Activated naive CD8-positive, alpha-beta T cell treated with anti-CD3 and anti-CD28 coated beads for 36 hours (primary cell): ENCODE measurements at regions not wholly inside any gene's neighbourhood (a gene's known extent, or its start where the extent isn't known, plus 50 kb on each side); places are given as distances from the start of the nearest gene placed in this dataset.

ENCODE experiments used
- DNase-seq: peaks from one replicate; pipeline ENCODE4 v3.0.0; 2021
- H3K27ac Mint-ChIP-seq: one replicate; pipeline ENCODE4 v1.8.0; 2022; ENCODE audit warnings: mild to moderate bottlenecking, moderate library complexity, mixed read lengths
- H3K27me3 Mint-ChIP-seq: one replicate; pipeline ENCODE4 v1.8.0; 2022; ENCODE audit warnings: mild to moderate bottlenecking, mixed read lengths
- H3K36me3 Mint-ChIP-seq: one replicate; pipeline ENCODE4 v1.8.0; 2021; ENCODE audit warnings: mild to moderate bottlenecking, mixed read lengths
- H3K4me1 Mint-ChIP-seq: one replicate; pipeline ENCODE4 v1.8.0; 2021; ENCODE audit warnings: mixed read lengths
- H3K4me3 Mint-ChIP-seq: one replicate; pipeline ENCODE4 v1.8.0; 2022; ENCODE audit warnings: mild to moderate bottlenecking, moderate library complexity, mixed read lengths
- H3K9me3 Mint-ChIP-seq: one replicate; pipeline ENCODE4 v1.8.0; 2022; ENCODE audit warnings: mixed read lengths

DNA sequence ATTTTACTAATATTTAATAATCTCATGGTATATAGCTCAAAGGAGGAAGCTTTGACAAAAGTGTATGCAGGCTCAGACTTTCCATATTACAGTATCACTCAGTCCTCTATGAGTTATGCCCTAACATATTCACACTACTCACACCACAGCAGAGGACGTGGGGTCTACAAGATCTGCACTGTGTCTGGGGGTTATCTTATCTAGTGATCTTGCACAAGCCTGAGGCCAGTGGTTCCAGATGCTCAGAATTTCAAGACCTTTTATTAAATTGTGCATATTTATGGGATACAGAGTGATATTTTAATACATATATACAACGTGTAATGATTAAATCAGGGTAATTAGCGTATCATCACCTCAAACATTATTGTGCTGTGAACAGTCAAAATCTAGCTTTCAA lies 933.1 kb downstream of the SQOR start:
- H3K27ac Mint-ChIP-seq = no peak overlapping the region
- H3K9me3 Mint-ChIP-seq = peaks cover 2% of the 10 kb centered on the region
- H3K4me1 Mint-ChIP-seq = no peaks in the 10 kb centered on the region
- DNase-seq = no peak
- no peaks in the 10 kb centered on the region for H3K36me3 Mint-ChIP-seq
- no peaks in the 10 kb centered on the region for H3K27me3 Mint-ChIP-seq
- no peak overlapping the region for H3K4me3 Mint-ChIP-seq

DNA sequence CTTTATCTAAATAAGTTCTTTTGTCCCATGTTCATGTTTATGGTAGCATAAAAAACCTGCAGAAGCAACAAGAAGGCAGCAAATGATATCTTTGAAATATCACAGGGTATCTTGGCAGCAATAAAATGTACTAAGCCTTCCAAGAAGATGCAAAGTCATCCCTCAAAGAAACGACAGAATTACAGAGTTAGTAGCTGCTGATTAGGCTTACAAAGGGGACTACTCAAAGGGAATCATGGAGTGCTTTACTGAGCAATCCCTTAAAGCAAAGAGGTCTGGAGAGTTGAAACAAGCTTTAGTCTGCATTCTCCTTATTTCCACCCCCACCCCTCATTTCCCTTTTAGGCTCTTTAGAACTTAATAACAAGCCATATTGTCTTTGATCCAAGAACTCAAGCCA lies 935.0 kb downstream of the SQOR start:
- Mint-ChIP-seq H3K9me3 (no peaks in the 10 kb centered on the region), H3K4me1 (no peaks in the 10 kb centered on the region), H3K27ac (no peak overlapping the region), H3K4me3 (no peak overlapping the region), H3K27me3 (no peaks in the 10 kb centered on the region), H3K36me3 (no peaks in the 10 kb centered on the region)
- DNase-seq = no peak

- no peak for DNase-seq
- Mint-ChIP-seq H3K9me3 (no peaks in the 10 kb centered on the region), H3K4me3 (no peak overlapping the region), H3K27me3 (no peaks in the 10 kb centered on the region), H3K4me1 (no peaks in the 10 kb centered on the region), H3K36me3 (no peaks in the 10 kb centered on the region), H3K27ac (no peak overlapping the region)
Observed at GRCh38 chr15:46576646-46577395, 942.0 kb downstream of the SQOR start.

- H3K4me1 Mint-ChIP-seq = no peaks in the 10 kb centered on the region
- H3K36me3 Mint-ChIP-seq = no peaks in the 10 kb centered on the region
- H3K27ac Mint-ChIP-seq = no peak overlapping the region
Observed at GRCh38 chr15:46577767-46578166, 942.9 kb downstream of the SQOR start.

DNA sequence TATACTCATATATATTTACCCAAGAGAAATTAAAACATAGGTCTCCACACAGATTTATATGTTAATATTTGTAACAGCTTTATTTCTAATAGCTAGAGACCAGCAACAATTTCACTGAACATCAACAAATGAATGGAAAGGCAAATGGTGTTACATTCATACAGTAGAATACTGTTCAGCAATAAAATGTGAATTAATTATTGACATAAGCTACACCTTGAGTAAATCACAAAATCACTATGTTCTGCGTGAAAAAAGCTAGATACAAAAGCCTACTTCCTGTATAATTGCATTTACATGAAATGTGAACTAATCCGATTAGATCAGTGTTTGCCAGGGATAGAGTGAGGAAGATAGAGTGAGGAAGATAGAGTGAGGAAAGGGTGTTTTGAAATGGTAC lies 945.7 kb downstream of the SQOR start:
- no peak for DNase-seq
- Mint-ChIP-seq H3K27ac (no peak overlapping the region), H3K4me1 (no peaks in the 10 kb centered on the region), H3K36me3 (no peaks in the 10 kb centered on the region), H3K27me3 (no peaks in the 10 kb centered on the region), H3K4me3 (no peak overlapping the region), H3K9me3 (no peaks in the 10 kb centered on the region)

More at GRCh38 chr15:46577767-46578166, 942.9 kb downstream of the SQOR start:
- H3K27me3 Mint-ChIP-seq = no peaks in the 10 kb centered on the region
- DNase-seq = no peak
- H3K4me3 Mint-ChIP-seq = no peak overlapping the region
- no peaks in the 10 kb centered on the region for H3K9me3 Mint-ChIP-seq

GRCh38 chr15:46580924-46581323 lies 946.1 kb downstream of the SQOR start:
- no peaks in the 10 kb centered on the region for H3K4me1 Mint-ChIP-seq
- no peaks in the 10 kb centered on the region for H3K36me3 Mint-ChIP-seq
- no peaks in the 10 kb centered on the region for H3K27me3 Mint-ChIP-seq
- H3K4me3 Mint-ChIP-seq = no peak overlapping the region
- no peak overlapping the region for H3K27ac Mint-ChIP-seq
- DNase-seq = no peak
- no peaks in the 10 kb centered on the region for H3K9me3 Mint-ChIP-seq

DNA sequence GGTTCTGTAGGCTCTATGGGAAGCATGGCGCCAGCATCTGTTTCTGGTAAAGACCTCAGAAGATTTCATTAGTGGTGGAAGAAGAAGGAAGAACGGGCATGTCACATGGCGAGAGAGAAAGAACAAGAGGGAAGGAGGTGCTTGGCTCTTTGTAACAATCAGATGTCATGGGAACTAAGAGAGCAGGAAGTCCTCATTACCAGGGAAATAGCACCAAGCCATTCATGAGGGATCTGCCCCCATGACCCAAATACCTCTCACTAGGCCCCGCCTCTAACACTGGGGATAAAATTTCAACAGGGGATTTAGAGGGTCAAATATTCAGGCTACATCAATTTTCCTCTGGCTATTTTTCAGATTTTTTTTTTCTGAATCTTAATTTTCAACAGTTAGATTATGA lies 954.3 kb downstream of the SQOR start:
- H3K27me3 Mint-ChIP-seq = no peaks in the 10 kb centered on the region

DNA sequence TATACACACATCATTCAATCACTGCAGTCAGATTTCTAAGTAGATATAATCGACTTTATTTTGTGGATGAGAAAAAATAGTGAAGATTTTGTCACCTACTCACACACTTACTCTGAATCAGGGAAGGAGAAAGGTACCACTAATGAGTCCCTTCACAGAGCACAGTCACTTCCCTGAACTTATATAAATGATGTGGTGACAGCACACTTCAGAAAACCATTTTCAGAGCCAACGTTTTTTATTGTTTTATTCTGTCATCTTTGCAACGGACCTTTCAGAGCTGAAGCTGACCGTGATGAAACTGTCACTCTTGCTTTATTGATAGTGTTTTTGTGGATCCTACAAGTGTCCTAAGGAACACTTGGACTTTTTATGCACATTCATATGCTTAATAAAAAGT lies 956.6 kb downstream of the SQOR start:
- Mint-ChIP-seq H3K27ac (no peak overlapping the region), H3K9me3 (peaks cover 5% of the 10 kb centered on the region), H3K4me3 (no peak overlapping the region), H3K36me3 (no peaks in the 10 kb centered on the region), H3K27me3 (no peaks in the 10 kb centered on the region), H3K4me1 (no peaks in the 10 kb centered on the region)
- DNase-seq = no peak

More for the DNA sequence above, 954.3 kb downstream of the SQOR start:
- Mint-ChIP-seq H3K36me3 (no peaks in the 10 kb centered on the region), H3K9me3 (peaks cover 5% of the 10 kb centered on the region), H3K27ac (no peak overlapping the region), H3K4me1 (no peaks in the 10 kb centered on the region), H3K4me3 (no peak overlapping the region)
- no peak for DNase-seq

- Mint-ChIP-seq H3K36me3 (no peaks in the 10 kb centered on the region), H3K4me1 (no peaks in the 10 kb centered on the region), H3K4me3 (no peak overlapping the region), H3K27ac (no peak overlapping the region), H3K27me3 (no peaks in the 10 kb centered on the region), H3K9me3 (peaks cover 1% of the 10 kb centered on the region)
- DNase-seq = no peak
Observed at GRCh38 chr15:46595016-46595415, 960.2 kb downstream of the SQOR start.

DNA sequence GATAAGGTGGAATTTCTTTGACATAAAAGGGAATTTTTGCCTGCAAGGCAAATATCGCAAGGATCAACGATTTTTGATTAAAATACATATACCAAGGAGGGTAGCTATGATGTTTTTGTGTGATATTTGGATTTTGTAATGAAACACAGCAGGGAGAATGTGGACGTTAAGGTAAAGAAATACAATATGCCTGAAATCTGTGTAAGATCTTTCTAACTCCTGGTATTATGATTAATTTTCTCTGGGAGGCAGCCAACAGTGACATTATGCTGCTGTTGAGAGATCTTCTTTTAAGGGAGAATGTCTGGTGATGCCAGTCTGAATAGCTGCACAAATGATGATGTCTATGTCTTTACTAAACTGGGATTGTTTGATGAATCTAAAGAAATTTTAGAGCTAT lies 972.2 kb downstream of the SQOR start:
- Mint-ChIP-seq H3K4me3 (no peak overlapping the region), H3K27ac (no peak overlapping the region), H3K27me3 (no peaks in the 10 kb centered on the region), H3K36me3 (no peaks in the 10 kb centered on the region), H3K9me3 (peaks cover 4% of the 10 kb centered on the region), H3K4me1 (no peaks in the 10 kb centered on the region)
- no peak for DNase-seq

DNA sequence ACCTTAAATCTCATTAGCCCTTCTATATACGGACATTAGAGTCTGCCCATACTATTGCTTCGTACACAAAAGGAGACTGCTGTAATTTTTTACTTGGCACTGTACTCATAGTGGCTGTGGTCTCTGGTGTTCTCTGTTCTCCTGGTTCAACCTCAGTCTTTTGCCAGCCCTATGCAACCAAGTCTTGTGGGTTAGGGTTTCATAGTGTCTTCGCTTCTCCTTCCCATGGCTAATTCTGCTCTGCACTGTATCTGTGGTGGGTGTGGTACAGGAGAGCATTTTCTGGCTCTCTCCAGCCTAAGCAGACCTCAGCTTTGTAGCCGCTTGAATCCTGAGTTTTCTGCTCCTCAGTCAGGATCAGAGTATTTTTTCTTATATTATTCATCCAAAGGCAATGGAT lies 981.2 kb downstream of the SQOR start:
- DNase-seq = no peak
- Mint-ChIP-seq H3K9me3 (peaks cover 3% of the 10 kb centered on the region), H3K27me3 (no peaks in the 10 kb centered on the region), H3K27ac (no peak overlapping the region), H3K4me1 (no peaks in the 10 kb centered on the region), H3K36me3 (no peaks in the 10 kb centered on the region), H3K4me3 (no peak overlapping the region)

DNA sequence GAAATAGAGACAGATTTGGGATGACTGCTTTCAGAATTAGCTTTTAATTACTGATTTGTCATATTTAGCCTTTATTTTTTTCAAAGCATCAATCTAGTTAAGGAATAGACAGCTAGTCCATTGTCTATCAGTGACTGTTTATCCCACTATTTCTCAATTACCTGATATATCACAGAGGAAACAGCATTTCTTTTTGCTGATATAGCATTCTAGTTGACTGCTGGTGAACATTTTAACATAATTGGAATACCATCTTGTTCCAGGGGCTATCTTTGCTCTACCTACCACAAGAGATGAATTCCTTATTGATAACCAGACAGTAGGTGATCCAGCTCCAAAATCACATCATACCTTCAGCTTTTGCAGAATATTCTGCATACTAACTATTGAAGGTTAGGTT lies 982.7 kb downstream of the SQOR start:
- Mint-ChIP-seq H3K36me3 (no peaks in the 10 kb centered on the region), H3K4me1 (no peaks in the 10 kb centered on the region), H3K4me3 (no peak overlapping the region), H3K9me3 (peaks cover 1% of the 10 kb centered on the region), H3K27me3 (no peaks in the 10 kb centered on the region), H3K27ac (no peak overlapping the region)
- no peak for DNase-seq

GRCh38 chr15:46618984-46619383 lies 984.2 kb downstream of the SQOR start:
- DNase-seq = no peak
- Mint-ChIP-seq H3K4me3 (no peak overlapping the region), H3K4me1 (no peaks in the 10 kb centered on the region), H3K9me3 (peaks cover 1% of the 10 kb centered on the region), H3K36me3 (no peaks in the 10 kb centered on the region), H3K27ac (no peak overlapping the region), H3K27me3 (no peaks in the 10 kb centered on the region)

GRCh38 chr15:46620392-46621013 lies 985.7 kb downstream of the SQOR start:
- Mint-ChIP-seq H3K4me1 (no peaks in the 10 kb centered on the region), H3K27ac (no peak overlapping the region), H3K36me3 (no peaks in the 10 kb centered on the region), H3K27me3 (no peaks in the 10 kb centered on the region), H3K4me3 (no peak overlapping the region), H3K9me3 (peaks cover 5% of the 10 kb centered on the region)
- no peak for DNase-seq

GRCh38 chr15:46622851-46623250 lies 988.0 kb downstream of the SQOR start:
- H3K27ac Mint-ChIP-seq = no peak overlapping the region
- no peaks in the 10 kb centered on the region for H3K27me3 Mint-ChIP-seq
- no peaks in the 10 kb centered on the region for H3K36me3 Mint-ChIP-seq
- no peak for DNase-seq
- no peaks in the 10 kb centered on the region for H3K4me1 Mint-ChIP-seq
- H3K4me3 Mint-ChIP-seq = no peak overlapping the region
- peaks cover 6% of the 10 kb centered on the region for H3K9me3 Mint-ChIP-seq

GRCh38 chr15:46636206-46636605 lies 1001.4 kb downstream of the SQOR start:
- no peak for DNase-seq
- Mint-ChIP-seq H3K9me3 (peaks cover 2% of the 10 kb centered on the region), H3K4me3 (no peak overlapping the region), H3K4me1 (no peaks in the 10 kb centered on the region), H3K36me3 (no peaks in the 10 kb centered on the region), H3K27ac (no peak overlapping the region), H3K27me3 (peaks cover 3% of the 10 kb centered on the region)
